ENCODE measurements at regions not wholly inside any gene's neighbourhood (a gene's known extent, or its start where the extent isn't known, plus 50 kb on each side); places are given as distances from the start of the nearest gene placed in this dataset.

DNA sequence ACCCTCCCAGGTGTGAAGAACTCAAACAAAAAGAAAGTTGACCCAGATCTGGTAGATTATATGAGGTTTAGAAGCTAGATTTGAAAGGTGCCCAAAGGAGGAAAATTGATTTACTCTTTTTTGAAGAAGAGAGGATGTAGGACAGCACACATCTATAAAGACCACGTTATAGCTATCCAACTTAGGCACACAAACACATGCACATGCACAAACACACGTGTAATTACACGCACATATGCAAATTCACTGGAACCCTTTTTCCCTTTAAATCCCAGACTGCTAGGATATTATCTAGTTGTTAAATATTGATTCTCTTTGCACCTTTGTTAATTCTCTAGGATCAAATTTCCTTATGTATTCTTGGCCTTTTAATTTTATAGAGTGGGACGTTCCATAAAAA lies 272.8 kb upstream of the TBX18 start:
- Mint-ChIP-seq H3K4me1 (no peaks in the 10 kb centered on the region), H3K36me3 (no peaks in the 10 kb centered on the region), H3K27me3 (ENCODE audit: low read depth in 3 of 3) (peaks cover 0 to 2% (median 0%) of the 10 kb centered on the region in 3 donors), H3K9me3 (peaks cover 2 to 17% (median 10%) of the 10 kb centered on the region in 7 donors), H3K27ac (no peak overlapping the region), H3K4me3 (no peak overlapping the region)
- Histone ChIP-seq H3K4me1 (ENCODE audit: control insufficient read depth in 1 of 2, insufficient read depth in 2 of 2, low read length in 2 of 2) (no peaks in the 10 kb centered on the region), H2AFZ (ENCODE audit: insufficient read depth, low read depth, low read length, poor library complexity, severe bottlenecking) (no peak overlapping the region), H3K79me2 (ENCODE audit: insufficient read depth, low read length) (no peaks in the 10 kb centered on the region), H3K36me3 (replicated peaks in 1 of 2; ENCODE audit: control insufficient read depth in 1 of 2, insufficient read depth in 2 of 2, low read length in 2 of 2) (no peaks in the 10 kb centered on the region), H3K27ac (ENCODE audit: low read depth in 1 of 2, low read length in 2 of 2) (no peak overlapping the region), H3K4me2 (replicated peaks; ENCODE audit: extremely low read depth, low read length, poor library complexity, severe bottlenecking) (no peak overlapping the region), H3K27me3 (ENCODE audit: control insufficient read depth in 2 of 2, insufficient read depth in 2 of 2, low read length in 2 of 2) (no peaks in the 10 kb centered on the region), H4K20me1 (ENCODE audit: insufficient read depth, low read length) (no peaks in the 10 kb centered on the region), H3K9me3 (replicated peaks in 1 of 2; ENCODE audit: control insufficient read depth in 1 of 2, insufficient read depth in 1 of 2, low read length in 2 of 2) (peaks cover 16 to 34% of the 10 kb centered on the region in 2 donors), H3K9ac (ENCODE audit: insufficient read depth, low read length, poor library complexity, severe bottlenecking) (no peak overlapping the region), H3K4me3 (replicated peaks in 1 of 3; ENCODE audit: low read depth in 2 of 3, low read length in 3 of 3) (no peak overlapping the region)
- WGBS (ENCODE audit: insufficient coverage) = no CpG with 5 or more reads among the region's 4 CpGs
- no peak for DNase-seq
- TF ChIP-seq, protein P1, sequence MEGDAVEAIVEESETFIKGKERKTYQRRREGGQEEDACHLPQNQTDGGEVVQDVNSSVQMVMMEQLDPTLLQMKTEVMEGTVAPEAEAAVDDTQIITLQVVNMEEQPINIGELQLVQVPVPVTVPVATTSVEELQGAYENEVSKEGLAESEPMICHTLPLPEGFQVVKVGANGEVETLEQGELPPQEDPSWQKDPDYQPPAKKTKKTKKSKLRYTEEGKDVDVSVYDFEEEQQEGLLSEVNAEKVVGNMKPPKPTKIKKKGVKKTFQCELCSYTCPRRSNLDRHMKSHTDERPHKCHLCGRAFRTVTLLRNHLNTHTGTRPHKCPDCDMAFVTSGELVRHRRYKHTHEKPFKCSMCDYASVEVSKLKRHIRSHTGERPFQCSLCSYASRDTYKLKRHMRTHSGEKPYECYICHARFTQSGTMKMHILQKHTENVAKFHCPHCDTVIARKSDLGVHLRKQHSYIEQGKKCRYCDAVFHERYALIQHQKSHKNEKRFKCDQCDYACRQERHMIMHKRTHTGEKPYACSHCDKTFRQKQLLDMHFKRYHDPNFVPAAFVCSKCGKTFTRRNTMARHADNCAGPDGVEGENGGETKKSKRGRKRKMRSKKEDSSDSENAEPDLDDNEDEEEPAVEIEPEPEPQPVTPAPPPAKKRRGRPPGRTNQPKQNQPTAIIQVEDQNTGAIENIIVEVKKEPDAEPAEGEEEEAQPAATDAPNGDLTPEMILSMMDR (IDR thresholded peaks at IDR 0.05) = no peak
- intact Hi-C loops (cut with micrococcal nuclease) = no loop called here

DNA sequence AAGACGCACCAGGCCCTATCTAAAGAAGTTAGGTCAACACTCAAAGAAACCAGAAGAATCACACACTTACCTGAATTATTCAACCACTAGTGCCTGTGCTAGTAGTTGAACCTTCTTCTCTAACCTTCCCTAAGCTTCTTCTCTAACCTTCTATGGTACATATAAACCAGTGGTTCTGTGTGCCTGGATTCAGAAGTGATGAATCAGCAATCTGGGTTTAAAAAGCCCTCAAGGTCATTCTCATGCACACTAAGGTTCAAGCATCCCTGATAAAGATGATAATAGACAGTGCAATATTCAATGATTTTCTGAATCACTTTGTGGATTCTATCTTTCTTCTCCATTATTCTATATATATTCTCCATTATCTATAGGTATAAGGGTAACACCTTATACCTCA lies 271.4 kb upstream of the TBX18 start:
- peaks cover 24 to 35% of the 10 kb centered on the region in 2 donors for H3K9me3 ChIP-seq (replicated peaks in 1 of 2; ENCODE audit: control insufficient read depth in 1 of 2, insufficient read depth in 1 of 2, low read length in 2 of 2)
- no peaks in the 10 kb centered on the region for H3K36me3 ChIP-seq (replicated peaks in 1 of 2; ENCODE audit: control insufficient read depth in 1 of 2, insufficient read depth in 2 of 2, low read length in 2 of 2)
- no peak overlapping the region for H3K4me2 ChIP-seq (replicated peaks; ENCODE audit: extremely low read depth, low read length, poor library complexity, severe bottlenecking)
- H3K4me3 ChIP-seq (replicated peaks in 1 of 3; ENCODE audit: low read depth in 2 of 3, low read length in 3 of 3) = no peak overlapping the region
- intact Hi-C loops (cut with micrococcal nuclease) = no loop called here
- DNase-seq = no peak
- no peak overlapping the region for H3K27ac ChIP-seq (ENCODE audit: low read depth in 1 of 2, low read length in 2 of 2)
- WGBS (ENCODE audit: insufficient coverage) = no CpG with 5 or more reads among the region's 1 CpG
- no peaks in the 10 kb centered on the region for H3K36me3 Mint-ChIP-seq
- no peak overlapping the region for H3K27ac Mint-ChIP-seq
- no peak overlapping the region for H3K9ac ChIP-seq (ENCODE audit: insufficient read depth, low read length, poor library complexity, severe bottlenecking)
- no peak overlapping the region for H2AFZ ChIP-seq (ENCODE audit: insufficient read depth, low read depth, low read length, poor library complexity, severe bottlenecking)
- H3K27me3 Mint-ChIP-seq (ENCODE audit: low read depth in 3 of 3) = no peaks in the 10 kb centered on the region
- TF ChIP-seq, protein P1 (IDR thresholded peaks at IDR 0.05) = no peak
- peaks cover 0 to 16% (median 10%) of the 10 kb centered on the region in 7 donors for H3K9me3 Mint-ChIP-seq
- no peaks in the 10 kb centered on the region for H4K20me1 ChIP-seq (ENCODE audit: insufficient read depth, low read length)
- H3K79me2 ChIP-seq (ENCODE audit: insufficient read depth, low read length) = no peaks in the 10 kb centered on the region
- H3K4me3 Mint-ChIP-seq = no peak overlapping the region
- no peaks in the 10 kb centered on the region for H3K4me1 Mint-ChIP-seq
- no peaks in the 10 kb centered on the region for H3K27me3 ChIP-seq (ENCODE audit: control insufficient read depth in 2 of 2, insufficient read depth in 2 of 2, low read length in 2 of 2)
- H3K4me1 ChIP-seq (ENCODE audit: control insufficient read depth in 1 of 2, insufficient read depth in 2 of 2, low read length in 2 of 2) = no peaks in the 10 kb centered on the region

All from CD14-positive monocyte (primary cell).